GM20431 (cell line): ENCODE measurements at regions not wholly inside any gene's neighbourhood (a gene's known extent, or its start where the extent isn't known, plus 50 kb on each side); places are given as distances from the start of the nearest gene placed in this dataset.
"Not testable (repeated sequence)": the region's sequence is repeated elsewhere in the genome, so short reads cannot be mapped to it uniquely, and the experiment has no call there.

ENCODE experiments used
- in situ Hi-C: fragments of 300-500 bp; cut with MseI, MboI; formaldehyde crosslinking; loops from one replicate; pipeline ENCODE4 v1.15.0; 2020; ENCODE audit warnings: low sequenced_read_pairs; ENCODE audit not compliant: unreplicated experiment

DNA sequence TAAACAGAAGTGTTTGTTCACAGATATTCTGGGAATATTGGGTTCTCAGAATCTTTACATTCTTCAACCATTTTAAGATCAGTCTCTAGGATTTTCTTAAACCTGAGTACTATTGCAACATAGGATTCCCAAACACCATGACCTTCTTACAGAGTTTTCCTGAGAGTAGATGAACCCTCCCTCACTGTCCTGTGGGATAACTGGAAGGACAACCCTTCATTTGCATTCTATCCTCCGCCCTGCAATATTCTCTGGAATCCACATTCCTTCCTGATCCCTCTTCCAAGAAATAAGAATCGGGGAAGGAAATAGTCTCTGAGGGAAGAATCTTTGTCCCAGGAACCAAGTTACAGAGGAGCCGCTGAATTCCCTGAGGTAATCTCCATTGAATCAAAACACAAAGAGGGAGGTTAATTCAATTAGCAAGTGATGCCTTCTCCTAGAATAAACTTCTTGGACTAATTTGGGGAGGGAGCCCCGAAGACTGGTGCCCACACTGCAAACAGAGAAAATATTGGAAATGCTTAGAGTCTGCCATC is 99.8 kb upstream of the MBIP start:
- in situ Hi-C loops, result no loop called here

DNA sequence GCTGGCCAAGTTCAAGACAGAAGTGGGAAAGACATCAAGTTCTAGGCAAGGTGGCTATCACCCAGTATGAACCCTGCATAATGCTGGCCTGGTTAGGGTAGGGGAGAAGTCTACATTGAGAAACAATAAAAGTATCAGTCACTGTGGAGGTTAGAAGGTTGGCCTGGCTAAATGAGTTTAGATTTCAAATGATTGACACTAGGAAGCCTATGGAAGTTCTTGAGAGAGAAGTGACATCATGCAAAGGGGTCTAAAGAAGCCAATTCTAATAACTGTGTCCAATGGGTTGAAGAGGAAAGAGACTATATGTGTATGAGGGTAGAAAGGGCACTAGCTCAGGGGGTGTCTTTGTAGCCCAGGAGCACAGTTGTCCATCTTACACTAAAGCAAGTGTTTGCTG is 98.5 kb upstream of the MBIP start:
- in situ Hi-C loops, result no loop called here

DNA sequence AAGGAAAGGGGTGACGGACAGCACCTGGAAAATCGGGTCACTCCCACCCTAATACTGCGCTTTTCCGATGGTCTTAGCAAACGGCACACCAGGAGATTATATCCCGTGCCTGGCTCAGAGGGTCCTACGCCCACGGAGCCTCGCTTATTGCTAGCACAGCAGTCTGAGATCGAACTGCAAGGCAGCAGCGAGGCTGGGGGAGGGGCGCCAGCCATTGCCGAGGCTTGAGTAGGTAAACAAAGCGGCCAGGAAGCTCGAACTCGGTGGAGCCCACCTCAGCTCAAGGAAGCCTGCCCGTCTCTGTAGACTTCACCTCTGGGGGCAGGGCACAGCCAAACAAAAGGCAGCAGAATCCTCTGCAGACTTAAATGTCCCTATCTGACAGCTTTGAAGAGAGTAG is 91.5 kb upstream of the MBIP start:
- in situ Hi-C loops, result not testable (repeated sequence)

- in situ Hi-C loops, result no loop called here
These were observed 88.0 kb upstream of the MBIP start for GRCh38 chr14:36408388-36408787.

GRCh38 chr14:36405589-36406274 is 85.3 kb upstream of the MBIP start:
- in situ Hi-C loops, result no loop called here

- in situ Hi-C loops, result no loop called here
These were observed 82.4 kb upstream of the MBIP start for GRCh38 chr14:36402867-36403266.

- in situ Hi-C loops, result no loop called here
These were observed 78.2 kb upstream of the MBIP start for GRCh38 chr14:36398463-36399291.

GRCh38 chr14:36397357-36397756 is 76.9 kb upstream of the MBIP start:
- in situ Hi-C loops, result no loop called here

DNA sequence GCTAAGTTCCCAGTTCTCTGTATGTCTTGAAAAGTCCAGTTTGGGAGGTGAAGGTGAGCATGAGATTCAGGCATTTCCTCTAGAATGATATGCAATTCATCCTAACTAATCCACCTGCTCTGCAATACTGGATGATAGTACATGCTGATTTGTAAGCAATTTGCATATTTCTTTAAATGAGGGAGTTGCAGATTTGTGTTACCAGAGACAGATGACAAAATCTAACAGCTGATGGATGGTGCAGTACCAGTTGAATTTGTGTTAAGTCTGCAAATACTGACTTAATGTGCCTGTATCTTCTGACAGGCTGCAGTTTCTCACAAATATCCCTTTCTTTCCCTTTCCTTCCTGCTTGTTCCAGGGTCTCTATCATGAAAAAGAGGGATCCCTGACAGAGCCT is 76.4 kb upstream of the MBIP start:
- in situ Hi-C loops, result no loop called here

DNA sequence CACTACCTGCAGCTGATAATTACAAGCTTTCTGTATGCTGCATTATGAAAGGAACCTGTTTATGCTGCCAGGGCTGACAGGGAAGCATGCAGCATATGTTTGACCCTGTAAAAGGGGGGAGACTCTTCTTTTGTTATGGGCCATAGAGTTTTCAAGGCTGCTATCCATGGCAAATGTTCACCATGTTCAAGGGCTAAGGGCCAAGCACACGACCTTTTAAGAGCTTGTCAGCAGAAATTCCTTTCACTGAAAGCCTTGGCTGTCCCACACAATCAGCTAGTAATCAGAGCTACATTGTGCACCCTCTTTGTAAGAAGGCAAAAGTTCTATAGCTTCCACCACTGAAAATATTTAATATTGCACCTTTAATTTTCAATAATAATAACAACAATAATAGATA is 74.2 kb upstream of the MBIP start:
- in situ Hi-C loops, result no loop called here

GRCh38 chr14:36390718-36391117 is 70.3 kb upstream of the MBIP start:
- in situ Hi-C loops, result no loop called here

- in situ Hi-C loops, result no loop called here
These were observed 63.5 kb upstream of the MBIP start for GRCh38 chr14:36383767-36384431.

- in situ Hi-C loops, result loop anchor here (10.0 to 25.0 kb wide), 2 partner anchors 299 to 487 kb away; no protein-coding TSS in a partner anchor
These were observed 53.7 kb upstream of the MBIP start for GRCh38 chr14:36373982-36374673.
